GM20000 (cell line): ENCODE measurements at regions not wholly inside any gene's neighbourhood (a gene's known extent, or its start where the extent isn't known, plus 50 kb on each side); places are given as distances from the start of the nearest gene placed in this dataset.

Experiments used
- DNase-seq: peaks from one replicate; pipeline ENCODE4 v3.0.0; 2012; ENCODE audit warnings: low spot score
- TF ChIP-seq, protein P1 (sequence below): IDR thresholded peaks from 2 replicates; pipeline ENCODE4 v1.5.1; 2012; ENCODE audit warnings: mild to moderate bottlenecking, control low read depth; ENCODE audit errors: extremely low read depth, missing control alignments

DNA sequence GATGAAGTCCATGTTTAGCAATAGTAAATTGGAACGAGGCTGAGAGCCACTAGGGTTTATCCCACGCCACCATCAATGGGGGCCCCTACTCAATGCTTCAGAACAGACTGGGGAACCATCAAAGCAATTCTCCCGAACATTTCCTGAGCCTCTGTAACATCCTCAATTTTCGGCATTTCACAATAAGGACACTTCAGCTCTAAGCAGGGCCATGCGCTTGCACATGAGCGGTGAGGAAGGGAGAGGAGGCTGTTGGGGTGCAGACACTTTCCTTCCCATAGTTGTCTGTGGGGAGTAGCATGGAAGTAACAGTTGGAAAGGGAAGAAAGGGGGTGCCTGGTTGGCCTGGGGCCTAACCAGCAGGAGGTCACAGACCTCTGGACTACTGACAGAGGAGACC is 129.9 kb upstream of the PRMT8 start:
- TF ChIP-seq, protein P1, sequence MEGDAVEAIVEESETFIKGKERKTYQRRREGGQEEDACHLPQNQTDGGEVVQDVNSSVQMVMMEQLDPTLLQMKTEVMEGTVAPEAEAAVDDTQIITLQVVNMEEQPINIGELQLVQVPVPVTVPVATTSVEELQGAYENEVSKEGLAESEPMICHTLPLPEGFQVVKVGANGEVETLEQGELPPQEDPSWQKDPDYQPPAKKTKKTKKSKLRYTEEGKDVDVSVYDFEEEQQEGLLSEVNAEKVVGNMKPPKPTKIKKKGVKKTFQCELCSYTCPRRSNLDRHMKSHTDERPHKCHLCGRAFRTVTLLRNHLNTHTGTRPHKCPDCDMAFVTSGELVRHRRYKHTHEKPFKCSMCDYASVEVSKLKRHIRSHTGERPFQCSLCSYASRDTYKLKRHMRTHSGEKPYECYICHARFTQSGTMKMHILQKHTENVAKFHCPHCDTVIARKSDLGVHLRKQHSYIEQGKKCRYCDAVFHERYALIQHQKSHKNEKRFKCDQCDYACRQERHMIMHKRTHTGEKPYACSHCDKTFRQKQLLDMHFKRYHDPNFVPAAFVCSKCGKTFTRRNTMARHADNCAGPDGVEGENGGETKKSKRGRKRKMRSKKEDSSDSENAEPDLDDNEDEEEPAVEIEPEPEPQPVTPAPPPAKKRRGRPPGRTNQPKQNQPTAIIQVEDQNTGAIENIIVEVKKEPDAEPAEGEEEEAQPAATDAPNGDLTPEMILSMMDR, result no peak
- no peak for DNase-seq

DNA sequence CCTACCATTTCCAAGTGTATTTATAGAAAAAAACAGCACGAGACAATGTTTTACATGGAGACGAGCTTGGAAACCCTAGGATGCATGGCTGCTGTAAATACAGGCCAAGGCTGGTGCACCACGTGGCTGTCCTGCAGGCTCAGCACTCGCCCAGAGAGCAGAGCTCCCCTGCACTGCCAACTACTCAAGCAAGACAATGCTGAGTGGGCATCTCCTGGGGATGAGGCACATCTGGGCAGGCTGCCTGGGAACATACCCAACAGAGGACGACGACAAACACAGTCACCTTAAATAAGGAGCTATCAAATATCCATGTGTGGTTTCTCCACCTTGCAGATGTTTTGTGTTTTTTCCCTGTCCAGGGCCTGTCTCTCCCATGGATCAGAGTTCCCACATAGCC is 128.3 kb upstream of the PRMT8 start:
- DNase-seq, result no peak
- TF ChIP-seq, protein P1, result no peak

DNA sequence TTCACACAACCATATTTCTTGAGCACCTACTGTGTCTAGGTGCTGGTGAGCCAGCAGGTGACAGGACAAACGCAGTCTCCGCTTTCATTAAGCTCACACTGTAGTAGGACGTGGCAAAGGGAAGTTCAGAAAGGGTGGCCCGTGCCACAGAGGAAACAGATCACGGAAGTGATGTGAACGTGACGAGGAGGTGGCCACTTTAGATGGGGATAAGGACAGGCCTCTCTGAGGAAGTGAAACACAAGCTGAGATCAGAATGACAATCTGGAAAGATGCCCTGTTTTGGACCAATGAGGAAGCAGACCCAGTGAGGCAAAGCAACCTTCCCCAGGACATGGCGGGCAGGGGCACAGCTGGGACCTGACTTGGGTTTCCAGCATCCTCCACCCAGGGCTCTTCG is 127.4 kb upstream of the PRMT8 start:
- DNase-seq, result no peak
- TF ChIP-seq, protein P1, result no peak

DNA sequence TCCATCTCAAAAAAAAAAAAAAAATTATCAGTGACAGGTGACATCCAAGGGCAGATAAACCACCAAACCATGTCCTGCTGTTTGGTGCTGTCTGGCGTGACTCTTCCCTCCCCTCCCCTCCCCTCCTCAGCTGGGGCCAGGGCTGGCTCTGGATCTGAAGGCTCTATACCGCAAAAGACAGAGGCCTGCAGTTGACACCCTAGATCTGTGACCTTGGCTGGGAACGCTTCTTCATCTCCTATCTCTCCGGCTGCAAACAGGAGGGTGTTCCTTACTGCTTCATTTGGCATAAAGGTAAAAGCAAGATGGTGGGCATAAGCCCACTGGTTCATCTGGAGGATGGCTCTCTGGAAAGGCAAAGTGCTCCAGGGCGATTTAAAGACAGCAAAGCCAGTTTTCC is 126.8 kb upstream of the PRMT8 start:
- no peak for DNase-seq

DNA sequence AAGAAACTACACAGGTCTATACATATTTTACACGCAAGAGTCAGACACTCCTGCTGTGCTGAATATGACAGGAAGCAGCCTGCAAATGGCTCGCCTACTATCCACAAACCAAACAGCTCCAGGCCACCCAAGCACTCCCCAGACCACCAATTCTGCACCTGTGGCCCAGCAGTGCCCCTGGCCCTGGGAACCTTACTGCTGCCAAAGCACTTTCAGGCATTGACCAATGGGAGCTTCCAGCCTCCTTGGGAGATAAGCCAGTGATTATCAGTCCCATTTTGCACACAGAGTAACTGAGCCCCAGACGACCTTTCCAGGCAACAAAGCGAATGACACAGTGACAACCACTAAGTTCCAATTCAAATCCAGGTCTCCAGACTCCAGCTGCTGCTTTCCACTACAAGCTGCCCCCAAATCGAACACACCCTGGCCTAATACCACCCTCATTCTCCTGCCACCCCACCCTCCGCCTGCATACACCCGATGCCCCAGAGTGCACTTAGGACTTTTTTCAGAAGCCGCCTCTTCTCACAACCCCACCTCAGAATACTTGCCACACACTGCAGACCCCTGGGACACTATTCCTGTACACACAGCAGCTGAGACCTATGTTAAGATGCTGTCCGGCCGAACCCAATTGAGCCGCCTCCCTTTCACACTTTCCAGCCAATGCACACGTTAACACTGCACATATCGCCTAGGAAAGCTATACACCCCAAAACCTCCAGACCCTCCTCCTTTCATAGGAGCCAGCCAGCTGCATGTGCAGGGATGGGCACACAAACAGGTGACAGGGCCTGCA is 126.1 kb upstream of the PRMT8 start:
- TF ChIP-seq, protein P1, result no peak
- no peak for DNase-seq

More for the DNA sequence above, 126.8 kb upstream of the PRMT8 start:
- TF ChIP-seq, protein P1, result no peak

DNA sequence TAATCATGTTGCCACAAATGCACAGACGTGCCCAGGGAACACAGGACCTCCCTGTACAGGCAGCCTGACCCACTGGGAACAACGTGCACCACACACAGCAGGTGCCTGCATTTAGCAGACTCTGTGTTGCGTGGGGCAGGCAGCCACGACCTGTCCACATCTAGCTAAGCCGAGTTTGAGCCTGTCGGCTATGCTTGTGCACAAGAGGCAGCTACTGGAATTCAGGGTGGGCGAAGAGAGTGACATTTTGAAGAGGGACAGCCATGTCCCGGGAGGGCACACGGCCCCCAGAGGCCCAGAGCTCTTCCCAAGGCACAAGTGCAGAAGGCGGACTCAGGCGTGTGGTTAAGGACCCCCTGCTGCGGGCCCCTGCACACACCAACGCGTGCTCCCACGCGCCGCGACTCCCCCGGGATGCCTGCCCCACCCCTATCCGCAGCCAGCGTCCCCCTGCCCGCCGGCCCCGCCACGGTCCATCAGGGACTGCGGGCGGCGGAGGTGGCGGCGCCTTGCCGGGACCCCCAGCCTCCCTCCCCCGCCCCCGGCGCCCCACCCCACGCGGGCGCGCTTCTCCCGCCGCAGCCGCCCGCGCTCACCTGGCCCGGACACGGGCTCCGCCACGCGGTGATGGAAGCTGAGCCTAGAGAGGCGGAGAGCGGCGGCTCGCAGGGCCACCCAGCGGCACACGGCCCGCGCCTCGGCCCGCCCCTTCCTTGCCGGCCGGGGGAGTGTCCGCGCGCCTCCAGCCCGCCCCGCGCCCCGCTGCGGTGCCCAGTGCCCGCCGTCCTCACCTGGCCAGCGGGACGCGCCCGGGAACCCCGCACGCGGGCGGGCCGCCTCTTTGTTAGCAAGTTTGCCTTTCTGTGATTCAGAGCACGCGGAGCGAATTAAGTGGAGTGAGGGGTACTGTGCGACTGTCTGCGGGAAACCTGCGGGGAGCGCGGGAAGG is 125.3 kb upstream of the PRMT8 start:
- no peak for DNase-seq
- TF ChIP-seq, protein P1, result no peak
